H1 (cell line): ENCODE measurements at regions not wholly inside any gene's neighbourhood (a gene's known extent, or its start where the extent isn't known, plus 50 kb on each side); places are given as distances from the start of the nearest gene placed in this dataset.

Source experiments
- CTCF ChIA-PET: fragments of 300-600 bp; sonication (Branson Sonifier 250); formaldehyde crosslinking; loops from one replicate; lab custom pipeline; 2021; ENCODE audit not compliant: partially characterized antibody; lab: Charles Lee
- POLR2A ChIA-PET: fragments of 300-600 bp; sonication (Branson Sonifier 250); formaldehyde crosslinking; loops from one replicate; lab custom pipeline; 2021; ENCODE audit warnings: inconsistent platforms; ENCODE audit not compliant: partially characterized antibody; lab: Charles Lee
- DNase-seq, 2 experiments: peaks; one replicate each; pipeline versions ENCODE4 v3.0.0 to v3.0.0-alpha.2; 2010 to 2022; ENCODE audit warnings: low spot score in 2 of 2, low read depth in 1 of 2, mixed read lengths in 1 of 2
- FAIRE-seq: peaks from 2 replicates; lab custom pipeline; 2011; peaks lifted over from hg19 to GRCh38; lab: Jason Lieb, UNC
- H2AFZ ChIP-seq: 2 replicates; pipeline ENCODE4 v1.8.1; 2012; ENCODE audit warnings: low read length, inconsistent platforms
- H2AK5ac ChIP-seq: 2 replicates; pipeline ENCODE4 v1.6.1; 2013; ENCODE audit warnings: low read depth, low read length
- H2BK120ac ChIP-seq: replicated peaks from 2 replicates; pipeline ENCODE3; 2013; ENCODE audit warnings: low read depth, low read length, inconsistent platforms
- H2BK12ac ChIP-seq: 2 replicates; pipeline ENCODE4 v1.6.1; 2013; ENCODE audit warnings: low read depth, low read length
- H2BK15ac ChIP-seq: 2 replicates; pipeline ENCODE4 v1.6.1; 2013; ENCODE audit warnings: low read length
- H2BK20ac ChIP-seq: 2 replicates; pipeline ENCODE4 v1.6.1; 2013; ENCODE audit warnings: low read length
- H2BK5ac ChIP-seq: 2 replicates; pipeline ENCODE4 v1.6.1; 2013; ENCODE audit warnings: low read depth, low read length
- H3K14ac ChIP-seq: 2 replicates; pipeline ENCODE4 v1.6.1; 2013; ENCODE audit warnings: inconsistent platforms; ENCODE audit not compliant: insufficient read length
- H3K18ac ChIP-seq: 2 replicates; pipeline ENCODE4 v1.6.1; 2013; ENCODE audit warnings: low read length; ENCODE audit errors: extremely low read depth
- H3K23ac ChIP-seq: 2 replicates; pipeline ENCODE4 v1.6.1; 2013; ENCODE audit warnings: inconsistent platforms; ENCODE audit not compliant: insufficient read length
- H3K23me2 ChIP-seq: 2 replicates; pipeline ENCODE4 v1.6.1; 2013; ENCODE audit warnings: low read depth, low read length
- H3K27ac ChIP-seq: 2 replicates; pipeline ENCODE4 v1.6.1; 2011; ENCODE audit warnings: low read depth, low read length, inconsistent platforms
- H3K27me3 ChIP-seq, 4 experiments: replicated peaks in 1 of 4; 1 replicate in 1 of 4; 2 replicates in 3 of 4; pipeline versions ENCODE4 v1.6.1 to v1.8.1; 2011 to 2013; ENCODE audit warnings: low read length in 3 of 4, mild to moderate bottlenecking in 3 of 4, inconsistent platforms in 2 of 4, mixed read lengths in 2 of 4, moderate library complexity in 1 of 4; ENCODE audit not compliant: control insufficient read depth in 3 of 4, insufficient read depth in 3 of 4; ENCODE audit errors: extremely low read depth in 1 of 4
- H3K36me3 ChIP-seq, 4 experiments: 2 replicates each; pipeline versions ENCODE4 v1.6.1 to v1.8.1; 2011 to 2013; ENCODE audit warnings: mild to moderate bottlenecking in 4 of 4, low read length in 3 of 4, moderate library complexity in 2 of 4, control low read depth in 1 of 4, inconsistent platforms in 1 of 4; ENCODE audit not compliant: insufficient read depth in 4 of 4, control insufficient read depth in 2 of 4
- H3K4ac ChIP-seq: replicated peaks from 2 replicates; pipeline ENCODE3; 2013; ENCODE audit warnings: low read length, low read depth, mixed read lengths, inconsistent platforms; ENCODE audit not compliant: insufficient read length
- H3K4me1 ChIP-seq, 4 experiments: replicated peaks in 1 of 4; 1 replicate in 1 of 4; 2 replicates in 3 of 4; pipeline versions ENCODE4 v1.6.1 to v1.8.1; 2011 to 2013; ENCODE audit warnings: low read length in 3 of 4, inconsistent platforms in 2 of 4, mixed read lengths in 1 of 4; ENCODE audit not compliant: insufficient read depth in 4 of 4, control insufficient read depth in 3 of 4
- H3K4me2 ChIP-seq, 2 experiments: 2 replicates each; pipeline versions ENCODE4 v1.6.1 to v1.8.1; 2011 to 2013; ENCODE audit warnings: low read depth in 2 of 2, low read length in 2 of 2, control low read depth in 1 of 2, inconsistent platforms in 1 of 2, mild to moderate bottlenecking in 1 of 2; ENCODE audit not compliant: insufficient read depth in 1 of 2
- H3K4me3 ChIP-seq, 4 experiments: fragments of 200-600, 300-600 bp in 1 of 4; sonication (generic), shearing (Covaris generic), sonication (Bioruptor Twin) in 1 of 4; 2 replicates each; pipeline versions ENCODE4 v1.5.1 to v1.8.1; 2011 to 2016; ENCODE audit warnings: low read length in 4 of 4, low read depth in 3 of 4, control low read depth in 2 of 4, inconsistent platforms in 2 of 4, mild to moderate bottlenecking in 2 of 4, mixed read lengths in 1 of 4, moderate library complexity in 1 of 4; ENCODE audit not compliant: insufficient read depth in 2 of 4; ENCODE audit errors: extremely low read depth in 1 of 4
- H3K56ac ChIP-seq: replicated peaks from 2 replicates; pipeline ENCODE3; 2013; ENCODE audit warnings: low read depth, mild to moderate bottlenecking, mixed read lengths, low read length, inconsistent platforms; ENCODE audit not compliant: insufficient read length
- H3K79me1 ChIP-seq: 2 replicates; pipeline ENCODE4 v1.6.1; 2013; ENCODE audit warnings: low read depth, low read length, control low read depth
- H3K79me2 ChIP-seq, 2 experiments: 2 replicates each; pipeline versions ENCODE4 v1.6.1 to v1.8.1; 2012 to 2013; ENCODE audit warnings: low read length in 2 of 2, mild to moderate bottlenecking in 2 of 2, inconsistent platforms in 1 of 2; ENCODE audit not compliant: insufficient read depth in 2 of 2, control insufficient read depth in 1 of 2
- H3K9ac ChIP-seq, 4 experiments: replicated peaks in 1 of 4; 1 replicate in 1 of 4; 2 replicates in 3 of 4; pipeline versions ENCODE4 v1.6.1 to v1.8.1; 2011 to 2013; ENCODE audit warnings: low read depth in 3 of 4, low read length in 3 of 4, control low read depth in 2 of 4, mild to moderate bottlenecking in 2 of 4, moderate library complexity in 2 of 4, inconsistent platforms in 1 of 4; ENCODE audit errors: extremely low read depth in 1 of 4
- H3K9me3 ChIP-seq, 2 experiments: 2 replicates each; pipeline versions ENCODE4 v1.6.1 to v1.8.1; 2012 to 2013; ENCODE audit warnings: mild to moderate bottlenecking in 2 of 2, moderate library complexity in 2 of 2, control low read depth in 1 of 2, inconsistent platforms in 1 of 2, low read depth in 1 of 2, low read length in 1 of 2, mixed read lengths in 1 of 2; ENCODE audit not compliant: insufficient read depth in 2 of 2
- H4K20me1 ChIP-seq, 2 experiments: replicated peaks in 1 of 2; 2 replicates each; pipeline versions ENCODE3 to v1.8.1; 2011 to 2013; ENCODE audit warnings: inconsistent platforms in 2 of 2, low read length in 2 of 2, mild to moderate bottlenecking in 1 of 2; ENCODE audit not compliant: insufficient read depth in 2 of 2, control insufficient read depth in 1 of 2
- H4K5ac ChIP-seq: 2 replicates; pipeline ENCODE4 v1.6.1; 2013; ENCODE audit warnings: low read length, low read depth, mixed read lengths, inconsistent platforms; ENCODE audit not compliant: insufficient read length
- H4K8ac ChIP-seq: 2 replicates; pipeline ENCODE4 v1.8.0; 2013; ENCODE audit warnings: mild to moderate bottlenecking, moderate library complexity, low read length, inconsistent platforms; ENCODE audit not compliant: insufficient read depth; ENCODE audit errors: extremely low read depth
- H4K91ac ChIP-seq: replicated peaks from 2 replicates; pipeline ENCODE3; 2013; ENCODE audit warnings: low read length, mixed read lengths, inconsistent platforms; ENCODE audit not compliant: insufficient read length
- ATF2 ChIP-seq: IDR thresholded peaks from 2 replicates; pipeline ENCODE4 v1.6.1; 2012; ENCODE audit warnings: low read length, inconsistent platforms
- MAX ChIP-seq: IDR thresholded peaks from 2 replicates; pipeline ENCODE4 v1.6.1; 2012; ENCODE audit warnings: inconsistent platforms
- SIN3A ChIP-seq, 2 experiments: IDR thresholded peaks in 1 of 2; conservative IDR thresholded peaks in 1 of 2; 2 replicates each; pipeline ENCODE4 v1.6.1; 2011 to 2012; ENCODE audit warnings: low read length in 2 of 2, improper control_type of control experiment in 1 of 2, low read depth in 1 of 2, mild to moderate bottlenecking in 1 of 2
- WGBS, 2 experiments: shearing (Covaris generic) in 1 of 2; methylation state at CpG; one replicate each; pipeline versions ENCODE4 v1.1.6 to v1.1.7; 2013 to 2015; ENCODE audit warnings: low lambda C conversion rate in 2 of 2, mixed read lengths in 2 of 2, inconsistent platforms in 1 of 2, low coverage in 1 of 2, missing lambda C conversion rate in 1 of 2; ENCODE audit not compliant: insufficient replicate concordance in 2 of 2, insufficient coverage in 1 of 2, insufficient read length in 1 of 2; ENCODE audit errors: extremely low coverage in 1 of 2, missing lambda C conversion rate in 1 of 2; 5-methylcytosine and 5-hydroxymethylcytosine counted together

GRCh38 chr11:28799316-28799715 is 691.1 kb downstream of the METTL15 start:
- no peaks in the 10 kb centered on the region; a peak in 1 of 7 replicates for H3K4me1 ChIP-seq
- FAIRE-seq (no peak), DNase-seq (no peak)
- H3K36me3 ChIP-seq: no peaks in the 10 kb centered on the region
- no peak overlapping the region for H2AK5ac ChIP-seq
- H3K4ac ChIP-seq: no peak overlapping the region
- no peak overlapping the region for H3K27ac ChIP-seq
- no peak overlapping the region for H4K91ac ChIP-seq
- H3K56ac ChIP-seq: no peak overlapping the region
- WGBS, 2 experiments: 87% methylated on average over 2 of the region's 2 CpGs; no CpG with 5 or more reads in 1 of the 2 experiments
- no peak overlapping the region for H3K9ac ChIP-seq
- no peak overlapping the region for H2BK5ac ChIP-seq
- no peaks in the 10 kb centered on the region for H3K79me2 ChIP-seq
- H4K5ac ChIP-seq: no peak overlapping the region
- no peak overlapping the region for H3K23ac ChIP-seq
- H3K9me3 ChIP-seq: no peaks in the 10 kb centered on the region
- no peaks in the 10 kb centered on the region for H3K23me2 ChIP-seq
- H2BK15ac ChIP-seq: no peak overlapping the region
- no peak overlapping the region for H2AFZ ChIP-seq
- H3K14ac ChIP-seq: no peak overlapping the region
- ChIA-PET POLR2A (no interaction called here), CTCF (no interaction called here)
- no peaks in the 10 kb centered on the region for H3K27me3 ChIP-seq
- no peak overlapping the region for H2BK20ac ChIP-seq
- no peak overlapping the region for H3K18ac ChIP-seq
- no peak overlapping the region for H4K8ac ChIP-seq
- H2BK12ac ChIP-seq: no peak overlapping the region
- H3K79me1 ChIP-seq: no peaks in the 10 kb centered on the region
- no peak overlapping the region for H3K4me3 ChIP-seq
- no peak overlapping the region for H3K4me2 ChIP-seq
- no peak overlapping the region for H2BK120ac ChIP-seq
- no peaks in the 10 kb centered on the region for H4K20me1 ChIP-seq
- TF ChIP-seq MAX (no peak), SIN3A (conservative IDR thresholded peaks at IDR 0.05 in 1 of 2, IDR thresholded peaks at IDR 0.05 in 1 of 2; ENCODE audit: low read depth in 1 of 2, low read length in 2 of 2) (no peak), ATF2 (no peak)
